GM10266 (cell line): ENCODE measurements at regions not wholly inside any gene's neighbourhood (a gene's known extent, or its start where the extent isn't known, plus 50 kb on each side); places are given as distances from the start of the nearest gene placed in this dataset.

Experiments
- DNase-seq: peaks from one replicate; pipeline ENCODE4 v3.0.0; 2012; ENCODE audit errors: extremely low spot score
- CTCF ChIP-seq: IDR thresholded peaks from 2 replicates; pipeline ENCODE4 v1.5.1; 2012; ENCODE audit warnings: mild to moderate bottlenecking, low read depth; ENCODE audit not compliant: control insufficient read depth, insufficient read depth; ENCODE audit errors: missing control alignments

GRCh38 chr13:34361560-34361959 is 543.6 kb downstream of the RFC3 start:
- TF ChIP-seq CTCF = no peak
- DNase-seq = no peak

GRCh38 chr13:34363266-34363665 is 545.3 kb downstream of the RFC3 start:
- TF ChIP-seq CTCF = no peak
- DNase-seq = no peak

GRCh38 chr13:34364633-34365032 is 546.7 kb downstream of the RFC3 start:
- TF ChIP-seq CTCF = no peak
- DNase-seq = no peak

- no peak for DNase-seq
Observed at GRCh38 chr13:34369931-34370330, 552.0 kb downstream of the RFC3 start.

GRCh38 chr13:34371108-34371507 is 553.2 kb downstream of the RFC3 start:
- DNase-seq = no peak
- TF ChIP-seq CTCF = no peak

More at GRCh38 chr13:34369931-34370330, 552.0 kb downstream of the RFC3 start:
- TF ChIP-seq CTCF = no peak

GRCh38 chr13:34371645-34372395 is 553.9 kb downstream of the RFC3 start:
- no peak for TF ChIP-seq CTCF
- DNase-seq = no peak

- TF ChIP-seq CTCF = no peak
- DNase-seq = no peak
Observed at GRCh38 chr13:34372581-34372980, 554.6 kb downstream of the RFC3 start.
